ENCODE measurements at regions not wholly inside any gene's neighbourhood (a gene's known extent, or its start where the extent isn't known, plus 50 kb on each side); places are given as distances from the start of the nearest gene placed in this dataset.

- no TSS peak for BruUV-seq (replicated peaks)
- H3K9me3 ChIP-seq (ENCODE audit: control insufficient read depth, insufficient read depth, low read depth, low read length): no peaks in the 10 kb centered on the region
- H3K4me3 ChIP-seq (ENCODE audit: low read depth in 2 of 2, low read length in 2 of 2): no peak overlapping the region
- intact Hi-C loops (cut with micrococcal nuclease; ENCODE audit: unreplicated experiment): no loop called here
- CTCF ChIA-PET: no interaction called here
- no peak for TF ChIP-seq POLR2AphosphoS5 (IDR thresholded peaks at IDR 0.05; ENCODE audit: low read depth, low read length)
- TF ChIP-seq TCF7L2 (IDR thresholded peaks at IDR 0.05; ENCODE audit: low read depth, low read length): no peak
- no peak for TF ChIP-seq REST (IDR thresholded peaks at IDR 0.05; ENCODE audit: insufficient read depth in 1 of 2, low read depth in 2 of 2, low read length in 1 of 2)
- no peak for TF ChIP-seq CTCF (IDR thresholded peaks at IDR 0.05)
- TF ChIP-seq SIN3A (IDR thresholded peaks at IDR 0.05; ENCODE audit: borderline replicate concordance, insufficient read depth, low read depth, low read length): no peak
- no peaks in the 10 kb centered on the region for H3K36me3 ChIP-seq (ENCODE audit: control insufficient read depth, insufficient read depth, low read length)
- H3K27ac ChIP-seq (ENCODE audit: low read length): no peak overlapping the region
- POLR2A ChIA-PET: no interaction called here
- no peak for DNase-seq (ENCODE audit: low read depth, low spot score)
- ATAC-seq: no peak
- no peaks in the 10 kb centered on the region for H3K27me3 ChIP-seq (ENCODE audit: control insufficient read depth, insufficient read depth, low read length)
- in situ Hi-C loops (cut with HindIII; ENCODE audit: low pct_unique_long_range_greater_than_20kb, low sequenced_read_pairs): no loop called here
- no peaks in the 10 kb centered on the region for H3K4me1 ChIP-seq (ENCODE audit: control insufficient read depth, insufficient read depth, low read length)
These were observed 152.2 kb downstream of the OPN5 start for GRCh38 chr6:47934023-47934422.

- no peak overlapping the region for H3K4me3 ChIP-seq (ENCODE audit: low read depth in 2 of 2, low read length in 2 of 2)
- DNase-seq (ENCODE audit: low read depth, low spot score) (no peak), ATAC-seq (no peak)
- TF ChIP-seq SIN3A (IDR thresholded peaks at IDR 0.05; ENCODE audit: borderline replicate concordance, insufficient read depth, low read depth, low read length) (no peak), POLR2AphosphoS5 (IDR thresholded peaks at IDR 0.05; ENCODE audit: low read depth, low read length) (no peak), TCF7L2 (IDR thresholded peaks at IDR 0.05; ENCODE audit: low read depth, low read length) (no peak), REST (IDR thresholded peaks at IDR 0.05; ENCODE audit: insufficient read depth in 1 of 2, low read depth in 2 of 2, low read length in 1 of 2) (no peak), CTCF (IDR thresholded peaks at IDR 0.05) (no peak)
- CTCF ChIA-PET: no interaction called here
- H3K4me1 ChIP-seq (ENCODE audit: control insufficient read depth, insufficient read depth, low read length): no peaks in the 10 kb centered on the region
- H3K27ac ChIP-seq (ENCODE audit: low read length): no peak overlapping the region
- H3K36me3 ChIP-seq (ENCODE audit: control insufficient read depth, insufficient read depth, low read length): no peaks in the 10 kb centered on the region
- POLR2A ChIA-PET: no interaction called here
- no peaks in the 10 kb centered on the region for H3K9me3 ChIP-seq (ENCODE audit: control insufficient read depth, insufficient read depth, low read depth, low read length)
- no TSS peak for BruUV-seq (replicated peaks)
- in situ Hi-C loops (cut with HindIII; ENCODE audit: low pct_unique_long_range_greater_than_20kb, low sequenced_read_pairs): no loop called here
- intact Hi-C loops (cut with micrococcal nuclease; ENCODE audit: unreplicated experiment): no loop called here
- H3K27me3 ChIP-seq (ENCODE audit: control insufficient read depth, insufficient read depth, low read length): no peaks in the 10 kb centered on the region
These were observed 150.7 kb downstream of the OPN5 start for GRCh38 chr6:47932575-47932974.
